Thyroid gland (tissue), 4 donors: ENCODE measurements at regions not wholly inside any gene's neighbourhood (a gene's known extent, or its start where the extent isn't known, plus 50 kb on each side); places are given as distances from the start of the nearest gene placed in this dataset.

ENCODE experiments used
- DNase-seq, 2 donors: peaks; one replicate each; pipeline ENCODE4 v3.0.0-alpha.2; 2019
- H3K27ac ChIP-seq, 3 donors: fragments of 200-600 bp; sonication (generic); 1 replicate in 2 of 3; 2 replicates in 1 of 3; pipeline ENCODE4 v1.5.1; 2016 to 2019; ENCODE audit warnings: mild to moderate bottlenecking in 1 of 3, moderate library complexity in 1 of 3
- H3K27me3 ChIP-seq: fragments of 200-600 bp; sonication (generic); one replicate; pipeline ENCODE4 v1.5.1; 2019
- H3K36me3 ChIP-seq, 2 donors: fragments of 200-600 bp; sonication (generic); one replicate each; pipeline ENCODE4 v1.5.1; 2016 to 2019
- H3K4me1 ChIP-seq, 2 donors: fragments of 200-600 bp; sonication (generic); one replicate each; pipeline ENCODE4 v1.5.1; 2017 to 2019
- H3K4me3 ChIP-seq, 3 donors: fragments of 200-600 bp; sonication (generic); replicated peaks in 1 of 3; 1 replicate in 2 of 3; 2 replicates in 1 of 3; pipeline ENCODE4 v1.5.1; 2016; ENCODE audit warnings: mild to moderate bottlenecking in 1 of 3
- H3K9me3 ChIP-seq: fragments of 200-600 bp; sonication (generic); one replicate; pipeline ENCODE4 v1.5.1; 2017
- POLR2A ChIP-seq, 2 donors: fragments of 450-650 bp; IDR thresholded peaks; one replicate each; pipeline ENCODE4 v1.6.1; 2017; ENCODE audit warnings: antibody characterized with exemption in 2 of 2, mild to moderate bottlenecking in 2 of 2, moderate library complexity in 1 of 2
- WGBS, 2 donors: methylation state at CpG; one replicate each; pipeline ENCODE4 v1.1.5; 2017; 5-methylcytosine and 5-hydroxymethylcytosine counted together
- intact Hi-C: fragments of 100-400 bp; cut with DNase I; formaldehyde crosslinking; loops from one replicate; pipeline ENCODE4 v1.15.1; 2023
- TF ChIP-seq, protein P1 (sequence below), 6 experiments: fragments of 200-600 bp in 3 of 6; fragments of 450-650 bp in 3 of 6; sonication (generic) in 3 of 6; IDR thresholded peaks; one replicate each; pipeline ENCODE4 v1.5.1; 2016 to 2019; ENCODE audit warnings: antibody characterized with exemption in 6 of 6, mild to moderate bottlenecking in 2 of 6, inconsistent platforms in 1 of 6, moderate library complexity in 1 of 6

DNA sequence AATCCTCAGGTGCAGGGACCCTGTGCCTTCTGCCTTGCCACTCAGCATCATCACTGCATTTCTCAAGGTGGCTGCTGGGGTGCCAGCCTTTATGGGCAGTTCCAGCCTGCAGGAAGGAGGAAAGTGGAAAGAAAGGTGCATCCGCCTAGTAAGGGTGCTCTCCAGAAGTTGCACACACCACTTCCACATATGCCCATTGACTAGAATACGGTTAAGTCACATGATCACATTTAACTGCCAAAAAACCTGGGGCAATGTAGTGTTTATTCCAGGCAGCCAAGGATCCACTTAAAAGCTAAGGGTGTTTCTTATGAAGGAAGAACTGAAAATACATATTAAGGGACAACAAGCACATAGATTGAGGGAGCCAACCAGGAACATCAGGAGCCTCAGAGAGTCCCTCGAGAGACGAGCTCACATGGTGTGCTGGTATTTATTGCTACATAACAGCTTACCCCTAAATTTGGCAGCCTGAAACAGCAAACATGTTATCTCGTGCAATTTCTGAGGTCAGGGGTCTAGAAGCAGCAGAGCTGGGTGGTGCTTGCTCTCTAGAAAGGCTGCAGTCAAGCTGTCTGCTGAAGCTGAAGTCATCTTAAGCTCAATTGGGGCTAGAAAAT lies 52.0 kb upstream of the MMP2 start:
- TF ChIP-seq POLR2A (IDR thresholded peaks at IDR 0.05): no peak
- TF ChIP-seq, protein P1, sequence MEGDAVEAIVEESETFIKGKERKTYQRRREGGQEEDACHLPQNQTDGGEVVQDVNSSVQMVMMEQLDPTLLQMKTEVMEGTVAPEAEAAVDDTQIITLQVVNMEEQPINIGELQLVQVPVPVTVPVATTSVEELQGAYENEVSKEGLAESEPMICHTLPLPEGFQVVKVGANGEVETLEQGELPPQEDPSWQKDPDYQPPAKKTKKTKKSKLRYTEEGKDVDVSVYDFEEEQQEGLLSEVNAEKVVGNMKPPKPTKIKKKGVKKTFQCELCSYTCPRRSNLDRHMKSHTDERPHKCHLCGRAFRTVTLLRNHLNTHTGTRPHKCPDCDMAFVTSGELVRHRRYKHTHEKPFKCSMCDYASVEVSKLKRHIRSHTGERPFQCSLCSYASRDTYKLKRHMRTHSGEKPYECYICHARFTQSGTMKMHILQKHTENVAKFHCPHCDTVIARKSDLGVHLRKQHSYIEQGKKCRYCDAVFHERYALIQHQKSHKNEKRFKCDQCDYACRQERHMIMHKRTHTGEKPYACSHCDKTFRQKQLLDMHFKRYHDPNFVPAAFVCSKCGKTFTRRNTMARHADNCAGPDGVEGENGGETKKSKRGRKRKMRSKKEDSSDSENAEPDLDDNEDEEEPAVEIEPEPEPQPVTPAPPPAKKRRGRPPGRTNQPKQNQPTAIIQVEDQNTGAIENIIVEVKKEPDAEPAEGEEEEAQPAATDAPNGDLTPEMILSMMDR (IDR thresholded peaks at IDR 0.05): no peak
- Histone ChIP-seq H3K4me3 (no peak overlapping the region), H3K27ac (no peak overlapping the region), H3K4me1 (no peaks in the 10 kb centered on the region), H3K27me3 (no peaks in the 10 kb centered on the region), H3K36me3 (no peaks in the 10 kb centered on the region), H3K9me3 (no peaks in the 10 kb centered on the region)
- WGBS, 2 donors: 64 to 76% methylated on average over 5 of the region's 5 CpGs
- DNase-seq: no peak
- intact Hi-C loops: no loop called here
